H9 (cell line): ENCODE measurements at regions not wholly inside any gene's neighbourhood (a gene's known extent, or its start where the extent isn't known, plus 50 kb on each side); places are given as distances from the start of the nearest gene placed in this dataset.

Experiments
- DNase-seq: peaks from one replicate; pipeline ENCODE4 v3.0.0-alpha.2; 2017
- H2AFZ ChIP-seq: one replicate; pipeline ENCODE4 v1.6.1; 2013; ENCODE audit warnings: mild to moderate bottlenecking, low read length, control low read depth, moderate library complexity
- H2AK5ac ChIP-seq: 2 replicates; pipeline ENCODE4 v1.6.1; 2013; ENCODE audit warnings: low read length, control low read depth, mixed read lengths; ENCODE audit not compliant: insufficient read length
- H2BK120ac ChIP-seq: one replicate; pipeline ENCODE4 v1.6.1; 2013; ENCODE audit warnings: low read depth, mild to moderate bottlenecking, low read length, control low read depth, inconsistent platforms; ENCODE audit not compliant: poor library complexity, severe bottlenecking
- H2BK12ac ChIP-seq: 2 replicates; pipeline ENCODE4 v1.6.1; 2013; ENCODE audit warnings: low read length, control low read depth, mixed read lengths, low read depth; ENCODE audit not compliant: insufficient read length
- H2BK15ac ChIP-seq: 2 replicates; pipeline ENCODE4 v1.6.1; 2013; ENCODE audit warnings: low read depth, low read length, control low read depth
- H2BK20ac ChIP-seq: one replicate; pipeline ENCODE4 v1.6.1; 2013; ENCODE audit warnings: low read depth, mild to moderate bottlenecking, low read length, control low read depth, inconsistent platforms; ENCODE audit not compliant: poor library complexity, severe bottlenecking
- H2BK5ac ChIP-seq: 2 replicates; pipeline ENCODE4 v1.6.1; 2013; ENCODE audit warnings: low read length, control low read depth, mixed read lengths; ENCODE audit not compliant: insufficient read length
- H3K14ac ChIP-seq: 2 replicates; pipeline ENCODE4 v1.6.1; 2013; ENCODE audit warnings: low read length, control low read depth; ENCODE audit not compliant: insufficient read depth
- H3K18ac ChIP-seq: 2 replicates; pipeline ENCODE4 v1.6.1; 2013; ENCODE audit warnings: low read depth, mild to moderate bottlenecking, mixed read lengths, low read length, control low read depth; ENCODE audit not compliant: insufficient read length
- H3K23ac ChIP-seq: 2 replicates; pipeline ENCODE4 v1.6.1; 2013; ENCODE audit warnings: low read length, control low read depth, mixed read lengths, low read depth; ENCODE audit not compliant: insufficient read length
- H3K23me2 ChIP-seq: 2 replicates; pipeline ENCODE4 v1.6.1; 2013; ENCODE audit warnings: low read depth, mild to moderate bottlenecking, mixed read lengths, low read length, control low read depth; ENCODE audit not compliant: insufficient read length, poor library complexity, severe bottlenecking
- H3K27ac ChIP-seq: 2 replicates; pipeline ENCODE4 v1.5.1; 2013; ENCODE audit warnings: low read length, control low read depth, mixed read lengths, low read depth; ENCODE audit not compliant: insufficient read length
- H3K27me3 ChIP-seq: 2 replicates; pipeline ENCODE4 v1.6.1; 2013; ENCODE audit warnings: low read length, control low read depth, inconsistent platforms; ENCODE audit not compliant: insufficient read depth
- H3K4ac ChIP-seq: 2 replicates; pipeline ENCODE4 v1.6.1; 2013; ENCODE audit warnings: low read depth, mild to moderate bottlenecking, control low read depth, inconsistent platforms, low read length, moderate library complexity
- H3K4me1 ChIP-seq: 2 replicates; pipeline ENCODE4 v1.6.1; 2013; ENCODE audit warnings: low read length, control low read depth, inconsistent platforms; ENCODE audit not compliant: insufficient read depth
- H3K4me2 ChIP-seq: 2 replicates; pipeline ENCODE4 v1.6.1; 2013; ENCODE audit warnings: low read length, control low read depth, mixed read lengths; ENCODE audit not compliant: insufficient read length, insufficient read depth
- H3K56ac ChIP-seq: 2 replicates; pipeline ENCODE4 v1.6.1; 2013; ENCODE audit warnings: low read depth, mild to moderate bottlenecking, mixed read lengths, low read length, control low read depth; ENCODE audit not compliant: insufficient read length
- H3K79me1 ChIP-seq: 2 replicates; pipeline ENCODE4 v1.6.1; 2013; ENCODE audit warnings: low read depth, mild to moderate bottlenecking, moderate library complexity, low read length, control low read depth, inconsistent platforms; ENCODE audit not compliant: insufficient read depth, poor library complexity, severe bottlenecking
- H3K79me2 ChIP-seq: 2 replicates; pipeline ENCODE4 v1.6.1; 2013; ENCODE audit warnings: low read length, control low read depth, inconsistent platforms; ENCODE audit not compliant: insufficient read depth
- H3K9ac ChIP-seq: 2 replicates; pipeline ENCODE4 v1.6.1; 2013; ENCODE audit warnings: low read length, control low read depth, mixed read lengths; ENCODE audit not compliant: insufficient read length; ENCODE audit errors: extremely low read depth
- H3K9me3 ChIP-seq: one replicate; pipeline ENCODE4 v1.6.1; 2013; ENCODE audit warnings: low read depth, low read length, inconsistent platforms; ENCODE audit not compliant: control insufficient read depth
- H3T11ph ChIP-seq: one replicate; pipeline ENCODE4 v1.6.1; 2013; ENCODE audit warnings: mild to moderate bottlenecking, low read length, control low read depth, inconsistent platforms
- H4K20me1 ChIP-seq: one replicate; pipeline ENCODE4 v1.6.1; 2013; ENCODE audit not compliant: control insufficient read depth, insufficient read length, insufficient read depth
- H4K5ac ChIP-seq: 2 replicates; pipeline ENCODE4 v1.6.1; 2013; ENCODE audit warnings: low read depth, mild to moderate bottlenecking, mixed read lengths, low read length, control low read depth; ENCODE audit not compliant: insufficient read length
- H4K8ac ChIP-seq: replicated peaks from 2 replicates; pipeline ENCODE4 v1.6.1; 2013; ENCODE audit warnings: low read length, control low read depth, mixed read lengths, low read depth; ENCODE audit not compliant: insufficient read length
- H4K91ac ChIP-seq: 2 replicates; pipeline ENCODE4 v1.6.1; 2013; ENCODE audit warnings: low read depth, mild to moderate bottlenecking, moderate library complexity, mixed read lengths, low read length, control low read depth; ENCODE audit not compliant: insufficient read length
- H3K27ac Mint-ChIP-seq, 3 experiments: 2 replicates in 2 of 3; 3 replicates in 1 of 3; pipeline ENCODE4 v1.8.0; 2020 to 2021; ENCODE audit warnings: mixed read lengths in 3 of 3, mild to moderate bottlenecking in 1 of 3, moderate library complexity in 1 of 3
- H3K27me3 Mint-ChIP-seq: 2 replicates; pipeline ENCODE4 v1.8.0; 2021; ENCODE audit warnings: low read depth, mild to moderate bottlenecking, moderate library complexity, mixed read lengths
- H3K36me3 Mint-ChIP-seq, 3 experiments: 2 replicates in 2 of 3; 3 replicates in 1 of 3; pipeline ENCODE4 v1.8.0; 2020 to 2021; ENCODE audit warnings: low read depth in 3 of 3, mixed read lengths in 3 of 3; ENCODE audit not compliant: insufficient read depth in 1 of 3
- H3K4me1 Mint-ChIP-seq, 2 experiments: 2 replicates each; pipeline ENCODE4 v1.8.0; 2020; ENCODE audit warnings: mixed read lengths in 2 of 2
- H3K4me3 Mint-ChIP-seq, 2 experiments: 2 replicates in 1 of 2; 3 replicates in 1 of 2; pipeline ENCODE4 v1.8.0; 2020 to 2021; ENCODE audit warnings: mild to moderate bottlenecking in 2 of 2, mixed read lengths in 2 of 2, moderate library complexity in 1 of 2
- H3K9me3 Mint-ChIP-seq, 2 experiments: 2 replicates in 1 of 2; 3 replicates in 1 of 2; pipeline ENCODE4 v1.8.0; 2020; ENCODE audit warnings: mild to moderate bottlenecking in 2 of 2, mixed read lengths in 2 of 2, moderate library complexity in 1 of 2
- WGBS: extraction: QIAGEN DNeasy Blood & Tissue Kit; methylation state at CpG from one replicate; pipeline ENCODE4 v1.1.7; 2013; ENCODE audit warnings: missing lambda C conversion rate, low lambda C conversion rate, mixed read lengths; ENCODE audit not compliant: insufficient read length; ENCODE audit errors: extremely low coverage; 5-methylcytosine and 5-hydroxymethylcytosine counted together
- TF ChIP-seq, protein P1 (sequence below): fragments of 200-600 bp; sonication (generic); conservative IDR thresholded peaks from 3 replicates; pipeline ENCODE4 v1.8.0; 2021; ENCODE audit warnings: antibody characterized with exemption, mild to moderate bottlenecking

GRCh38 chr2:240236217-240237111, 96.0 kb upstream of the OTOS start:
- Histone ChIP-seq H2AK5ac (no peak overlapping the region), H3K79me2 (no peaks in the 10 kb centered on the region), H2BK15ac (no peak overlapping the region), H3K79me1 (no peaks in the 10 kb centered on the region), H3K4me2 (no peak overlapping the region), H3T11ph (no peak overlapping the region), H2AFZ (no peak overlapping the region), H4K20me1 (no peaks in the 10 kb centered on the region), H3K27ac (no peak overlapping the region), H3K56ac (no peak overlapping the region), H2BK12ac (no peak overlapping the region), H3K4me1 (no peaks in the 10 kb centered on the region; the same call in 1 of the 2 replicates), H3K9ac (no peak overlapping the region), H3K14ac (no peak overlapping the region; the same call in 1 of the 2 replicates), H3K18ac (no peak overlapping the region), H3K23me2 (no peaks in the 10 kb centered on the region), H3K9me3 (no peaks in the 10 kb centered on the region), H4K91ac (no peak overlapping the region), H4K5ac (no peak overlapping the region), H2BK120ac (no peak overlapping the region), H3K4ac (no peak overlapping the region), H2BK5ac (no peak overlapping the region), H4K8ac (no peak overlapping the region), H2BK20ac (no peak overlapping the region), H3K23ac (no peak overlapping the region), H3K27me3 (no peaks in the 10 kb centered on the region)
- Mint-ChIP-seq H3K27me3 (peaks cover 27% of the 10 kb centered on the region), H3K27ac (no peak overlapping the region; a peak in 1 of 7 replicates), H3K4me3 (no peak overlapping the region), H3K9me3 (no peaks in the 10 kb centered on the region; a peak in 2 of 5 replicates), H3K4me1 (peaks cover 3 to 5% of the 10 kb centered on the region in 2 experiments; a peak in 3 of 4 replicates), H3K36me3 (no peaks in the 10 kb centered on the region; a peak in 1 of 7 replicates)
- peak; percentile 45 for DNase-seq
- no CpG with 5 or more reads among the region's 12 CpGs for WGBS
- TF ChIP-seq, protein P1, sequence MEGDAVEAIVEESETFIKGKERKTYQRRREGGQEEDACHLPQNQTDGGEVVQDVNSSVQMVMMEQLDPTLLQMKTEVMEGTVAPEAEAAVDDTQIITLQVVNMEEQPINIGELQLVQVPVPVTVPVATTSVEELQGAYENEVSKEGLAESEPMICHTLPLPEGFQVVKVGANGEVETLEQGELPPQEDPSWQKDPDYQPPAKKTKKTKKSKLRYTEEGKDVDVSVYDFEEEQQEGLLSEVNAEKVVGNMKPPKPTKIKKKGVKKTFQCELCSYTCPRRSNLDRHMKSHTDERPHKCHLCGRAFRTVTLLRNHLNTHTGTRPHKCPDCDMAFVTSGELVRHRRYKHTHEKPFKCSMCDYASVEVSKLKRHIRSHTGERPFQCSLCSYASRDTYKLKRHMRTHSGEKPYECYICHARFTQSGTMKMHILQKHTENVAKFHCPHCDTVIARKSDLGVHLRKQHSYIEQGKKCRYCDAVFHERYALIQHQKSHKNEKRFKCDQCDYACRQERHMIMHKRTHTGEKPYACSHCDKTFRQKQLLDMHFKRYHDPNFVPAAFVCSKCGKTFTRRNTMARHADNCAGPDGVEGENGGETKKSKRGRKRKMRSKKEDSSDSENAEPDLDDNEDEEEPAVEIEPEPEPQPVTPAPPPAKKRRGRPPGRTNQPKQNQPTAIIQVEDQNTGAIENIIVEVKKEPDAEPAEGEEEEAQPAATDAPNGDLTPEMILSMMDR, result no peak
